Loucy (cell line): ENCODE measurements at regions not wholly inside any gene's neighbourhood (a gene's known extent, or its start where the extent isn't known, plus 50 kb on each side); places are given as distances from the start of the nearest gene placed in this dataset.

Experiments used
- EZH2phosphoT487 ChIP-seq: fragments of 200-600 bp; IDR thresholded peaks from 2 replicates; pipeline ENCODE4 v1.6.1; 2018; ENCODE audit warnings: antibody characterized with exemption, mild to moderate bottlenecking, moderate library complexity, borderline replicate concordance
- TF ChIP-seq, protein P1 (sequence below): fragments of 200-600 bp; sonication (generic); conservative IDR thresholded peaks from 2 replicates; pipeline ENCODE4 v1.5.1; 2014; ENCODE audit warnings: mild to moderate bottlenecking, antibody characterized with exemption, low read length

DNA sequence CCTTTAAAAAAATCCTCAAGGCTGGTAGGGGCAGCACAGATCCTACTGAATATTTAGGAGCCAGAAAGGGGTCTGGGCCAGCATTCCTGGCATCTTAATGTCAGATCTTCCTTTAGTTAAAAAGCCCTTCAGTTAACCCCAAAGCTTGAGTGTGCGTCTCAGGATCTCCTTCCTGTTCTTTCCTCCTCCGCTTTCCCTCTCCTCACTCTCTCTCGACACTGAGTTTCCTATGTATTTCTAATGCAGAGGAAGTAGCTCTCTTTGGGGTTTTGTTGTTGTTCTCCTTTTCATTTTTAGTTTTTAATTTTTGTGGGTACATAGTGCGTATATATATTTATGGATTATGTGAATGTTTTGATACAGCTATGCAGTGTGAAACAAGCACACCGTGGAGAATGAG is 109.9 kb upstream of the COPS8 start:
- TF ChIP-seq, protein P1, sequence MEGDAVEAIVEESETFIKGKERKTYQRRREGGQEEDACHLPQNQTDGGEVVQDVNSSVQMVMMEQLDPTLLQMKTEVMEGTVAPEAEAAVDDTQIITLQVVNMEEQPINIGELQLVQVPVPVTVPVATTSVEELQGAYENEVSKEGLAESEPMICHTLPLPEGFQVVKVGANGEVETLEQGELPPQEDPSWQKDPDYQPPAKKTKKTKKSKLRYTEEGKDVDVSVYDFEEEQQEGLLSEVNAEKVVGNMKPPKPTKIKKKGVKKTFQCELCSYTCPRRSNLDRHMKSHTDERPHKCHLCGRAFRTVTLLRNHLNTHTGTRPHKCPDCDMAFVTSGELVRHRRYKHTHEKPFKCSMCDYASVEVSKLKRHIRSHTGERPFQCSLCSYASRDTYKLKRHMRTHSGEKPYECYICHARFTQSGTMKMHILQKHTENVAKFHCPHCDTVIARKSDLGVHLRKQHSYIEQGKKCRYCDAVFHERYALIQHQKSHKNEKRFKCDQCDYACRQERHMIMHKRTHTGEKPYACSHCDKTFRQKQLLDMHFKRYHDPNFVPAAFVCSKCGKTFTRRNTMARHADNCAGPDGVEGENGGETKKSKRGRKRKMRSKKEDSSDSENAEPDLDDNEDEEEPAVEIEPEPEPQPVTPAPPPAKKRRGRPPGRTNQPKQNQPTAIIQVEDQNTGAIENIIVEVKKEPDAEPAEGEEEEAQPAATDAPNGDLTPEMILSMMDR: no peak
- TF ChIP-seq EZH2phosphoT487: no peak
